Mesenchymal stem cell (in vitro differentiated cells and primary cell): ENCODE measurements at regions not wholly inside any gene's neighbourhood (a gene's known extent, or its start where the extent isn't known, plus 50 kb on each side); places are given as distances from the start of the nearest gene placed in this dataset.
"Not testable (repeated sequence)": the region's sequence is repeated elsewhere in the genome, so short reads cannot be mapped to it uniquely, and the experiment has no call there.

Experiments
- DNase-seq: peaks from one replicate; pipeline ENCODE4 v3.0.0-alpha.2; 2013
- H2AFZ ChIP-seq: one replicate; pipeline ENCODE4 v1.6.1; 2013; ENCODE audit warnings: low read depth, mild to moderate bottlenecking, control low read depth, inconsistent platforms, low read length, moderate library complexity
- H2AK5ac ChIP-seq: 2 replicates; pipeline ENCODE4 v1.6.1; 2013; ENCODE audit warnings: low read length, moderate library complexity, mild to moderate bottlenecking, inconsistent platforms; ENCODE audit not compliant: severe bottlenecking
- H2BK120ac ChIP-seq: one replicate; pipeline ENCODE4 v1.6.1; 2013; ENCODE audit warnings: low read depth, mild to moderate bottlenecking, inconsistent platforms, low read length, moderate library complexity
- H2BK12ac ChIP-seq, 2 experiments: one replicate each; pipeline ENCODE4 v1.6.1; 2013; ENCODE audit warnings: inconsistent platforms in 2 of 2, low read length in 2 of 2, mild to moderate bottlenecking in 2 of 2, moderate library complexity in 2 of 2, control low read depth in 1 of 2
- H2BK15ac ChIP-seq: one replicate; pipeline ENCODE4 v1.6.1; 2013; ENCODE audit warnings: mild to moderate bottlenecking, low read depth, inconsistent platforms; ENCODE audit not compliant: poor library complexity, severe bottlenecking
- H2BK5ac ChIP-seq: 2 replicates; pipeline ENCODE4 v1.6.1; 2013; ENCODE audit warnings: low read depth, mild to moderate bottlenecking, low read length, control low read depth, inconsistent platforms; ENCODE audit not compliant: poor library complexity, severe bottlenecking
- H3K14ac ChIP-seq, 2 experiments: one replicate each; pipeline ENCODE4 v1.6.1; 2013; ENCODE audit warnings: inconsistent platforms in 2 of 2, low read length in 2 of 2, control low read depth in 1 of 2, mild to moderate bottlenecking in 1 of 2, moderate library complexity in 1 of 2
- H3K18ac ChIP-seq, 2 experiments: one replicate each; pipeline ENCODE4 v1.6.1; 2013; ENCODE audit warnings: inconsistent platforms in 2 of 2, low read length in 2 of 2, control low read depth in 1 of 2, low read depth in 1 of 2, mild to moderate bottlenecking in 1 of 2
- H3K23ac ChIP-seq, 2 experiments: one replicate each; pipeline ENCODE4 v1.6.1; 2013; ENCODE audit warnings: inconsistent platforms in 2 of 2, low read length in 2 of 2, mild to moderate bottlenecking in 2 of 2, moderate library complexity in 2 of 2, control low read depth in 1 of 2
- H3K27ac ChIP-seq: 2 replicates; pipeline ENCODE4 v1.5.1; 2013; ENCODE audit warnings: mild to moderate bottlenecking, moderate library complexity, low read length, control low read depth, inconsistent platforms; ENCODE audit not compliant: poor library complexity, severe bottlenecking
- H3K27me3 ChIP-seq, 2 experiments: 2 replicates each; pipeline versions ENCODE4 v1.6.1 to v1.7.0; 2013; ENCODE audit warnings: low read length in 2 of 2, mild to moderate bottlenecking in 2 of 2, moderate library complexity in 2 of 2, control low read depth in 1 of 2, inconsistent platforms in 1 of 2; ENCODE audit not compliant: control insufficient read depth in 1 of 2, insufficient read depth in 1 of 2
- H3K36me3 ChIP-seq, 2 experiments: 2 replicates each; pipeline versions ENCODE4 v1.6.1 to v1.7.0; 2013; ENCODE audit warnings: low read length in 2 of 2, control low read depth in 1 of 2, inconsistent platforms in 1 of 2, low read depth in 1 of 2, mild to moderate bottlenecking in 1 of 2; ENCODE audit not compliant: insufficient read depth in 2 of 2, control insufficient read depth in 1 of 2
- H3K4ac ChIP-seq, 2 experiments: one replicate each; pipeline ENCODE4 v1.6.1; 2013; ENCODE audit warnings: inconsistent platforms in 2 of 2, low read length in 2 of 2, mild to moderate bottlenecking in 2 of 2, moderate library complexity in 2 of 2, control low read depth in 1 of 2, low read depth in 1 of 2
- H3K4me1 ChIP-seq: 2 replicates; pipeline ENCODE4 v1.6.1; 2013; ENCODE audit warnings: low read depth, low read length, control low read depth; ENCODE audit not compliant: control insufficient read depth, insufficient read depth
- H3K4me2 ChIP-seq: 2 replicates; pipeline ENCODE4 v1.6.1; 2013; ENCODE audit warnings: low read length, mild to moderate bottlenecking, inconsistent platforms; ENCODE audit not compliant: poor library complexity, severe bottlenecking
- H3K4me3 ChIP-seq, 2 experiments: 2 replicates each; pipeline versions ENCODE4 v1.5.1 to v1.7.0; 2013; ENCODE audit warnings: low read length in 2 of 2, mild to moderate bottlenecking in 2 of 2, control low read depth in 1 of 2, low read depth in 1 of 2; ENCODE audit not compliant: insufficient read depth in 1 of 2
- H3K79me1 ChIP-seq: replicated peaks from 2 replicates; pipeline ENCODE4 v1.6.1; 2013; ENCODE audit warnings: mild to moderate bottlenecking, control low read depth, low read length, inconsistent platforms; ENCODE audit not compliant: poor library complexity, severe bottlenecking
- H3K9ac ChIP-seq: 2 replicates; pipeline ENCODE4 v1.7.0; 2013; ENCODE audit warnings: mild to moderate bottlenecking, low read length, moderate library complexity
- H3K9me3 ChIP-seq: 2 replicates; pipeline ENCODE4 v1.7.0; 2013; ENCODE audit warnings: mild to moderate bottlenecking, low read length; ENCODE audit not compliant: control insufficient read depth
- H4K8ac ChIP-seq: one replicate; pipeline ENCODE4 v1.6.1; 2013; ENCODE audit warnings: inconsistent platforms, mild to moderate bottlenecking, low read length, moderate library complexity
- H4K91ac ChIP-seq: one replicate; pipeline ENCODE4 v1.6.1; 2013; ENCODE audit warnings: mild to moderate bottlenecking, low read length, inconsistent platforms
- WGBS: methylation state at CpG from one replicate; pipeline ENCODE4 v1.1.7; 2013; ENCODE audit warnings: mixed read lengths; 5-methylcytosine and 5-hydroxymethylcytosine counted together

- H4K8ac ChIP-seq, H3K36me3 ChIP-seq, H3K4me1 ChIP-seq, H3K9me3 ChIP-seq, H2AK5ac ChIP-seq, DNase-seq, H3K4me3 ChIP-seq, H2AFZ ChIP-seq, H2BK15ac ChIP-seq, H2BK12ac ChIP-seq, H4K91ac ChIP-seq, H3K14ac ChIP-seq, H3K27ac ChIP-seq, H3K79me1 ChIP-seq, H2BK120ac ChIP-seq, H3K23ac ChIP-seq, H3K4ac ChIP-seq, H2BK5ac ChIP-seq, H3K9ac ChIP-seq, H3K4me2 ChIP-seq, H3K27me3 ChIP-seq, H3K18ac ChIP-seq: not testable (repeated sequence)
- 75% methylated on average over 2 of the region's 3 CpGs for WGBS
Observed at GRCh38 chr1:213462374-213462773, 411.3 kb downstream of the RPS6KC1 start.

- Histone ChIP-seq H3K27ac (no peak overlapping the region), H3K4me2 (no peak overlapping the region), H3K36me3 (no peaks in the 10 kb centered on the region), H2AFZ (no peak overlapping the region), H3K18ac (no peak overlapping the region), H2BK5ac (no peak overlapping the region), H4K8ac (no peak overlapping the region), H3K27me3 (no peaks in the 10 kb centered on the region), H3K4me1 (no peaks in the 10 kb centered on the region), H2AK5ac (no peak overlapping the region), H3K4me3 (no peak overlapping the region), H3K14ac (no peak overlapping the region), H2BK12ac (no peak overlapping the region), H2BK120ac (no peak overlapping the region), H2BK15ac (no peak overlapping the region), H3K23ac (no peak overlapping the region), H4K91ac (no peak overlapping the region), H3K9ac (no peak overlapping the region), H3K79me1 (no peaks in the 10 kb centered on the region), H3K4ac (no peak overlapping the region), H3K9me3 (no peaks in the 10 kb centered on the region)
- DNase-seq: no peak
- 58% methylated on average over 2 of the region's 2 CpGs for WGBS
Observed at GRCh38 chr1:213464786-213465460, 413.9 kb downstream of the RPS6KC1 start.

- Histone ChIP-seq H2AFZ (no peak overlapping the region), H3K4ac (no peak overlapping the region), H2BK120ac (no peak overlapping the region), H2BK5ac (no peak overlapping the region), H4K8ac (no peak overlapping the region), H3K36me3 (no peaks in the 10 kb centered on the region), H3K27ac (no peak overlapping the region), H3K4me3 (no peak overlapping the region), H3K79me1 (no peaks in the 10 kb centered on the region), H2BK15ac (no peak overlapping the region), H3K14ac (no peak overlapping the region), H3K27me3 (no peaks in the 10 kb centered on the region), H4K91ac (no peak overlapping the region), H3K4me1 (no peaks in the 10 kb centered on the region), H3K18ac (no peak overlapping the region), H3K9ac (no peak overlapping the region), H3K23ac (no peak overlapping the region), H3K9me3 (no peaks in the 10 kb centered on the region), H3K4me2 (no peak overlapping the region), H2AK5ac (no peak overlapping the region), H2BK12ac (no peak overlapping the region)
- no peak for DNase-seq
Observed at GRCh38 chr1:213466541-213466940, 415.5 kb downstream of the RPS6KC1 start.

GRCh38 chr1:213474054-213474453 lies 423.0 kb downstream of the RPS6KC1 start:
- no peak overlapping the region for H3K9ac ChIP-seq
- H3K4me2 ChIP-seq: no peak overlapping the region
- no peak overlapping the region for H2BK120ac ChIP-seq
- no peak overlapping the region for H3K4ac ChIP-seq
- no peak overlapping the region for H4K8ac ChIP-seq
- no peaks in the 10 kb centered on the region for H3K79me1 ChIP-seq
- H3K18ac ChIP-seq: no peak overlapping the region
- no peaks in the 10 kb centered on the region for H3K9me3 ChIP-seq
- no peak overlapping the region for H2AK5ac ChIP-seq
- DNase-seq: no peak
- H3K23ac ChIP-seq: no peak overlapping the region
- no peak overlapping the region for H2BK5ac ChIP-seq
- no peaks in the 10 kb centered on the region for H3K4me1 ChIP-seq
- no peak overlapping the region for H3K27ac ChIP-seq
- 70% methylated on average over 7 of the region's 7 CpGs for WGBS
- no peak overlapping the region for H2AFZ ChIP-seq
- H4K91ac ChIP-seq: no peak overlapping the region
- H3K36me3 ChIP-seq: no peaks in the 10 kb centered on the region
- no peaks in the 10 kb centered on the region for H3K27me3 ChIP-seq
- no peak overlapping the region for H3K14ac ChIP-seq
- H3K4me3 ChIP-seq: no peak overlapping the region
- H2BK15ac ChIP-seq: no peak overlapping the region
- H2BK12ac ChIP-seq: no peak overlapping the region
